Fibroblast of skin of abdomen (primary cell): ENCODE measurements at regions not wholly inside any gene's neighbourhood (a gene's known extent, or its start where the extent isn't known, plus 50 kb on each side); places are given as distances from the start of the nearest gene placed in this dataset.
"Not testable (repeated sequence)": the region's sequence is repeated elsewhere in the genome, so short reads cannot be mapped to it uniquely, and the experiment has no call there.

ENCODE experiments used
- DNase-seq: peaks from one replicate; pipeline ENCODE4 v3.0.0-alpha.2; 2013

DNA sequence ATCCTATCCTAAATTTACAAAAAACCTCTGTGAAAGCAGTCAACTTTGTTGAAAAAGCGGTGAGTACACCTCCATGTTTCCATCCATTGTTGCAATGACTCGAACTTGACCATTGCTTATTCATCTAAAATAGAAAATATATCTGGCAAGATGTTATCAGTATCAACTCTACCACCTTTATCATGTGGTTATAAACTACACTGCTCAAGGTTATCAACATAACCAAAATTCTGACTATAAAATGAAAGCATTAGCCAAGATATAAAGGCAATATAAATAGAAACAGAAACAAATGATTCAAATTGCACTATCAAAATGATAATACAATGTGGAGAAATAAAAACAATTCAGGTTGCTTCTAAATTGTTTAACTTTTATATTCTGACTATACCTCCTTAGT, 150.0 kb downstream of the AVL9 start:
- DNase-seq: not testable (repeated sequence)

DNA sequence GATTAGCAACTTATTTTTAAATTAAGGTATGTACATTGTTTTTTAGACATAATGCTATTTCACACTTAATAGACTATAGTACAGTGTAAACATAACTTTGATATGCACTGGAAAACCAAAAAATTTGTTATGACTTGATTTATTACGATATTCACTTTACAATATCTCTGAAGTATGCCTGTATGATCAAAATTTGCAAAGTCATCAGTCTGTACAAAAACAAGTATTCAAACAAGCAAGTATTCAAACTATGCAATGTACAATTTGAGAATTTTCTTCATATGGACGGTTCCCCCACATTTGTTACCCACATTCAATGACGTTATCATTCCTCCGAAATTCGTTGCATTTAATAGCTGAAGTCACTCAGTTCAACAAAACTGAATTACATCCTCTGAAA, 147.9 kb downstream of the AVL9 start:
- DNase-seq: no peak

DNA sequence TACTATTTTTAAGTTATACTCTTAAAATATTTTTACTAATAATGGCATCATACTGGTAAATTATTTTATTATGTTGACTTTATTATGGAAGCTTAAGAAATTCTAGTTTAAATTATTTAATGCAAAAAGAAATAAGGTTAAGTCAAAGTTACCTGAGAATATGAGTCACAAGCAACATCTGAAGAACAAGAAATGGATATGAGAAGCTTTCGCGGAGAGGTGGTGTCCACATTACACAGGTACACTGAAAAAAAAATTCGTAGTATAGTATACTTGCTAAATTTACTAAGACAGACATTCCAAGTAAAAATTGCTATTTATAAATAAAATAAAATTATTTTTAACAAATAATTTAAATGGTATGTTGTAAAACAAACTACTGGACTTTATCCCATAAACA, 143.8 kb downstream of the AVL9 start:
- DNase-seq: no peak

DNA sequence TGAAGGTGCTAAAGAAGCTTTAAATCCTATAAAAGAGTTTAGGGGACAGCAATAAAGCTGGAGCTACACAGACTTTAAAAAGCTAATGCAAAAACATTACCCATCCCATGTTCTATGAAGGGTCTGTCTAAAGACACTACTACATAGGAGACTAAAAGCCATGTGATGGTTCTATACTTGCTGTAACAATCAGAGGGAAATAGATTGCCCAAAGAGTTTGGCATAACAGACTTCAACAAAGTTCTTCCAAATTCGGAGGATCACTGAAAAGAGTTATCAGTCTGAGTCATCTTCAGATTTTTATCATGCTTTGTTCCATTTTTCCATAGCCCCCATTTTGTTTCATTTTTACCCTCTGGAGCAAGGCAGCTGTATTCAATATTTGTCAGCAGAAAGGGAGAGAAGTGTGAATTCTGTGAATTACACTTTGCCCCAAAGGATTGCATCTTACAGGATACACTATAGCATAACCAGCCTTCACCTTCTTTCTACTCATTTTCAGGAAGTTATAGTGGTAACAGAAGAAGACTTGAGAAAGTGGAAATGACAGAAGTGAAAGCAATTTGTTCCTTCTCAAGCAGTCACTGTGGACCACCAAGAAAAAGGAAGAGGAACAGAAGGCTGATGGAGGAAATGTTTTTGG, 143.3 kb downstream of the AVL9 start:
- DNase-seq: not testable (repeated sequence)
